ENCODE measurements at regions not wholly inside any gene's neighbourhood (a gene's known extent, or its start where the extent isn't known, plus 50 kb on each side); places are given as distances from the start of the nearest gene placed in this dataset.
"Not testable (repeated sequence)": the region's sequence is repeated elsewhere in the genome, so short reads cannot be mapped to it uniquely, and the experiment has no call there.

DNA sequence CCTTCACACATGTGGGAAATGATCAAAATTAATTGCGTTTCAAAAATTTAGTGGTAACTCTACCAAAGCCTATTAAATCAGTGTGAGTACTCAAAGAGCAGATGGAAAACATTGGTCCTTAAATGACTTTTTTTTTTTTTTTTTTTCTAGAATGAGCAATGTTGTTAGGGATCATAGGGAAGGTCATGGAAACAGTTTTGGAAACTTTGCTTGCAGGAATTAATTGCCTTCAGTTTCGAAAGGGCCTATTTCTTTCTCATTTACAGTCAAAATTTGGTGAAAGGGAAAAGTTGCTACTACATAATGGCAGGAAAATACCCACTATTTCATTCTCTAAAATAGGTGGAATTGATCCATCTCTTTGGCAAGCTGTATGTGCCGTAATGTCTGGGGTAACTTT is 160.9 kb downstream of the RTL9 start:
- no peak for DNase-seq

DNA sequence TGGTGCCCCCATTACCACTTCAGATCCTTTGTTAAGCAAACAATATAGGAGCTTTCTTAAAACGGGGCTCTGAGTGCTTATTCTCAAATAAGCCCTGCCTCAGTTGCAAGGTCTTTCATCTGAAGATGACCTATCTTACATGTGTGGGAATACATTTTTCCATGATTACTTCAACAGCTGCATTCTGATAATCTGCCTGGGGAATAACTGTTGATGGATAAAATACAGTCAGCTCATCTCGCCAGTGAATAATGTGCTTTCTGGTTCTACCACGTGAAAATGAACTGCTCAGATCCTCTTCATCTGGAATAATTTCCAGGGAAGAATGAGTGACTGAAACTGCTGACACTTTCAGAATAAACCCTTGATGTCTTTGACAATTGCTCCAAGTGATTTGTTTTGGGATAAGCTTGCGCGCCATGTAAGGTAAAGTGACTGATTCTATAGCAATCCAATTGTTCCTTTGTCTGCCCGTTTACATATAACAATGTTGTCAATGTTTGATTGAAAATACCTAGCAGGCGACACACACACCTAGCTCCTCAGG is 161.3 kb downstream of the RTL9 start:
- no peak for DNase-seq

DNA sequence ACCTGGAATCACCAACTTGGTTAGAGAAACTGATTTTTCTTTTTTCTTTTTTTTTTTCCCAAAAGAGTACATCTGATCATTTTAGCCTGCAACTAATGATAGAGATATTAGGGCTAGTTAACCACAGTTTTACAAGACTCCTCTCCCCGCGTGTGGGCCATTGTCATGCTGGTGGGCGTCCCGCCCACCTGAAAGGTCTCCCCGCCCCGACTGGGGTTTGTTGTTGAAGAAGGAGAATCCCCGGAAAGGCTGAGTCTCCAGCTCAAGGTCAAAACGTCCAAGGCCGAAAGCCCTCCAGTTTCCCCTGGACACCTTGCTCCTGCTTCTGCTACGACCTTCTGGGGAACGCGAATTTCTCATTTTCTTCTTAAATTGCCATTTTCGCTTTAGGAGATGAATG is 162.0 kb downstream of the RTL9 start:
- DNase-seq, result not testable (repeated sequence)

DNA sequence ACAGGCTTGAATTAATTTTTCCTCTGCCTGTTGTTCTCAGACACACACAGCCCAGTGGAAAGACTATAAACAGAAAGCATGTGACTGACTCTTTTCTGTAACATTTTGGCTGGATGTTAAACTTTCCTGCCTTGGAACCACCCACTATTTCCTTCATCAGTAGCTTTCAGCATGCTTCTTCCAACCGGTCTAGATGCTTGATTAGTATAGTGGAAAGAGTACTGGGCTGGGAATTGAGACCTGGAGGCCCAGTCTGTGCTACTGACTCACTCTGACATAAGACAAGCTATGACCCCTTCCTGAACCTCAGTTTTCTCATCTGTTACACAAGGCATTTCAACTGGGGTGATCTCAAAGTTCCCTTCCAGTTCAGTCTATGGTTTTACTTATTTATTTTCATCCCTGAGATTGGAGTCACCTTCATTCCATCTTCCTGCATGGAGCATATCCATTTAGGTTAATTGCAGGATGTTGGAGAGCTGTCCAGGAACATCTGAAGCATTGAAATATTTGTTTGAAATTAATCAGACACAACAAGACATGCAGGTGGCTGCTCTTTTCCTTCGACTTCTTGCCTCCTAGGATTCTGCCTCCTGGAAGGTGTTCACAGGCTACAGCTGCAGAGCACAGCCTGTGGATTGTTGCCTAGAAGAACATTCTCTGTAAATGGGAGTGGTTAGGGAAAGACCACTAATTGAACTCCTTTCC is 173.4 kb downstream of the RTL9 start:
- no peak for DNase-seq

DNA sequence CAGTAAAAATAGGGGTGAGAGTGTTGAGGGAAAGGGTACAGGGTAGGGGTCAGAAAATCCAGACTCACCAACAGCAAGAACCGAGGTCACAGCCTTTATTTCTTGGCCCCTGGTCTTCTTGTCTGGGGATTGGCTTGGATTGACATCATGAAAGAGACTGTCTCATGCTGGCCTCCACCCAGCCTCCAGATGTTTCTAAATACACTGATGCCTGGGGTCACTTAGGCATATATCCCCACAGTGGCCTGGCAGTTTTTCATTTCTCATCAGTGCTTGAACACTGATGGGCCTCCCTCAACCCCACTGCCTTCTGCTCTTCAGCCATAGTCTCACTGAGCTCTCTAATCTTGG is 173.9 kb downstream of the RTL9 start:
- no peak for DNase-seq

DNA sequence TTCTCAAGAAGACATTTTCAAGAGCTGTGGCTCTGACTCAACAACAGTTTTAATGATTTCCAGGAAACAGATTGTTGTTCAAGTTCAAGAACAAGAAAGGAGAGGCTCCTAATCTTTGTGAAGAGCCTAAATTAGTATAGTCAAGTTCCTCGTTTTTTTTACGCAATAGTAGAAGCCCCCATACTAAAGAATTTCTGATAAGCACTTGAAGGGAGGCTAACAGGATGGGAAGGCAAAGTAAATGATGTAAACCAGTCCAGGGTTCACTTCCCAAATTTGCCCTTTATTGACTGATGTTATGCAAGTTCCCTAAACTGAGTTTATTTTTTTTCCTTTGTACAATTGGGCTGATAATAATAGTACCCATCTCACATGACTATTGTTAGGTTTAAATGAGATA is 178.2 kb downstream of the RTL9 start:
- DNase-seq, result no peak

DNA sequence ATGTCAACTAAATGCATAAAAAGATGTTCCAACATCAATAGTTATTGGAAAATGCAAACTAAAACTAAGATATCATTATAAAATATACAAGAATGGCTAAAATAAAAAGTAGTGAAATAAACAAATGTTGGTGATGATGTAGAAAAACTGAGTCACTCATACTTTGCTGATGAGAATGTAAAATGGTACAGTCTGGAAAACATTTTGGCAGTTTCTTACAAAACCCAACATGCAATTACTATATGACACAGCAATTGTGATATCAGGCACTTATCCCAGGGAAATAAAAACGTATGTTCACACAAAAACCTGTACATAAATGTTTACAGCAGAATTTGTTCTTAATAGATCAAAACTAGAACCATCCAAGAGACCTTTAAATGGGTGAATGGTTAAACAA is 182.6 kb downstream of the RTL9 start:
- no peak for DNase-seq

DNA sequence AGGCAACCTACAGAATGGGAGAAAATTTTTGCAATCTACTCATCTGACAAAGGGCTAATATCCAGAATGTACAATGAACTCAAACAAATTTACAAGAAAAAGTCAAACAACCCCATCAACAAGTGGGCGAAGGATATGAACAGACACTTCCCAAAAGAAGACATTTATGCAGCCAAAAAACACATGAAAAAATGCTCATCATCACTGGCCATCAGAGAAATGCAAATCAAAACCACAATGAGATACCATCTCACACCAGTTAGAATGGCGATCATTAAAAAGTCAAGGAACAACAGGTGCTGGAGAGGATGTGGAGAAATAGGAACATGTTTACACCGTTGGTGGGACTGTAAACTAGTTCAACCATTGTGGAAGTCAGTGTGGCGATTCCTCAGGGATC is 192.2 kb downstream of the RTL9 start:
- DNase-seq, result not testable (repeated sequence)

DNA sequence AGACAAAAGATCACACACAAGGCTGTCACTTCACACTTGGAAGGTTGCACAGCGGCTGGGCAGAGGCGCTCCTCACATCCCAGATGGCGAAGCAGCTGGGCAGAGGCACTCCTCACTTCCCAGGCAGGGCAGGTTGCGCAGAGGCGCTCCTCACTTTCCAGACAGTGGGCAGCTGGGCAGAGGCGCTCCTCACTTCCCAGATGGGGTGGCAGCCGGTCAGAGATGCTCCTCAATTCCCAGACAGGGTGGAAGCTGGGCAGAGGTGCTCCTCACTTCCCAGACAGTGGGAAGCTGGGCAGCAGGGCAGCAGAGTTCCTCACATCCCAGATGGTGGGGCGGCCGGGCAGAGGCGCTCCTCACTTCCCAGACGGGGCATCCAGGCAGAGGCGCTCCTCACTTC is 199.2 kb downstream of the RTL9 start:
- DNase-seq, result no peak

DNA sequence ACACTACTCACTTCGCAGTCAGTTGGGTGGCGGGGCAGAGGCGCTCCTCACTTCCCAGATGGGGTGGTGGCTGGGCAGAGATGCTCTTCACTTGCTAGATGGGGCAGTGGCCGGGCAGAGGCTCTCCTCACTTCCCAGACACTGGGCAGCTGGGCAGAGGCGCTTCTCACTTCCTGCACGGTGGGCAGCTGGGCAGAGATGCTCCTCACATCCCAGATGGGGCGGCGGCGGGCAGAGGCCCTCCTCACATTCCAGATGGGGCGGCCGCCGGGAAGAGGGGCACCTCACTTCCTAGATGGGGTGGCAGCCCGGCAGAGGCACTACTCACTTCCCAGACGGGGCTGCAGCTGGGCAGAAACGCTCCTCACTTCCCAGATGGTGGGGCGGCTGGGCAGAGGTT is 199.8 kb downstream of the RTL9 start:
- no peak for DNase-seq

DNA sequence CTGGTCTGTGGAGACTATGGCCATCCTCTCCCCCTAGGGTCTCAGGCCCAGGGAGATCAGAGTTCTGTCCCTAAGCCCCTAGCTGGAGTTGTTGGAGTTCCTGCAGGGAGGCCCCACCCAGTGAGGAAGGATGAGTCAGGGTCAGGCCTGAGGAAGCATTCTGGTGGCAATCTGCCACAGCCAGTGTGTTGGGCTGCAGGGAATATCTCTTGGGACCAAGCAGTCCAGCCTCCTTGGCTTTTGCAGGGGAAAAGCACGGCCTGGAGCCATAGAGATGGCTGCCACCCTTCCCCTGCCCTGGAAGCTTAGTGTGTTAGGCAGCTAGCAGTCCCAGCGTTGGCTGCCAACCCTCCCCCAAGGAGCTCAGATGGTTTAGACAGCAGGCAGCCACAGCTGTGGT is 202.4 kb downstream of the RTL9 start:
- DNase-seq, result no peak

DNA sequence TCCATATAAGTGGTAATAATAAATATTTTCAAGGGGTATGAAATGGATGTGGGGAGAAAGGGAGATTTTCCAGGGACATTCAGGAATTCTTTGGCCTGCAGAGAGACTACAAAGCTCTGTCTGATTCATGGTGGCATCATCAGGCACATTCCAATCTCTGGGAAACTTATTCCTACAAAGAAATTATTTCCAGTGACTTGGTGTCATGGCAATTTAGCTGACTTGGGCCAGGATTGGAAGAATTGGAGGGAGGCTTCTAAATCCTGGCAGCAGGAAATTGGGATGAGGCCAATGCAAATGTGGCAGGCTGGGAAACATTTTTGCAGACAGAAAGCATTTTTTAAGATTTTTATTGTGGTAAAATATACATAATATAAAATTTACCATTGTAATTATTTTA is 204.6 kb downstream of the RTL9 start:
- no peak for DNase-seq

DNA sequence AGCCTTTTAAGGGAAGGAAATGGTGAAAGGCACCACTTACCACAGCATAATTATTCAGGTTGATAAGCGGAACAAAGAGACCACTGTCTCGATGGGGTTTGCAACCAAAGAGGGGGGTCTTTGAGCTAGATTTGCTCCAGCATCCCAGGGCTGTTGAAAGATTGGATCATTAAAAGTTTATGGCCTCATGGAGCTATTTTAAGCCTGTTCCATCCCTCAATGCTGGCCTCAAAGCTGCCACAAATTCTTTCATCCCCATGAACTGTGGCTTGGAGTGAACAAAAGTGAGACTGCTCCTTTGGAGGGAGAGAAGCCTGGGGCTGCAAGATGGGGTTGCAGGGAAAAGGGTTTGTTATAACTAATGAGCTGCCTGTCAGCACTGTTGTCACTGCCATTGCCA is 209.8 kb downstream of the RTL9 start:
- no peak for DNase-seq

DNA sequence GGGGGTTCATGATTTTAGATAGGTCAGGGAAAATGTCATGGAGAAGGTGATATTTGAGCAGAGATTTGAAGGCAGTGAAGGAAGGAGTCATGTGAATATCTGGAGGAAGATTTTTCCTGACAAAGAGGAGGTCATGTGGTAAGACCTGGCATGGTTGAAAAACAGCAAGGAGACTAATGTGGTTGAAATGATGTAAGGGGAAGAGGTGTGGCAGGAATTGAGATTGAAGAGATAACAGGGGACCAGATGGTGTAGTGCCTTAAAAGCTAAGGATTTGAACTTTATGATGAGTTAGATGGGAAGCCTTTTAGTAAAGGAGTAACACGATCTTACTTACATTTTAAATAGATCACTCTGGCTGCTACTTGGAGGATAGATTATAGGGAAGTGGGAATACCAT is 210.9 kb downstream of the RTL9 start:
- DNase-seq, result no peak

DNA sequence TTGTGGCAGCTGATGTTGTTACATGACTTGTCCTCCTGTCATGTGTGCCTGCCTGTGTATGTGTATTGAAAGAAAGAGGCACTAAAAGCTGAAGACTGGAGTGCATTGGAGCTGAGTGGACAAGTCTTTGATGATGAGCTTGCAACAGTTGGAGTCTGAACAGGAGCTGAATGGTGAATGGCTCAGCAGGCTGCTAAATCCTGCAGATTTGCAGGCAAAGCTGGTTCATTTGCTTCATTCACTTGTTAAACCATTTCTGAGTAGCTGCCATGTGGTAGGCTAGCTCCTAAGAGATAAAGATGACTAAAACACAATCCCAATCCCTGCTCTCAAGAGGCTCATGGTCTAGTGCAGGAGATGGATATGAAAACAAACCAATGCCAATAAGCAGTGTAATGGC is 217.3 kb downstream of the CHRDL1 start:
- no peak for DNase-seq

DNA sequence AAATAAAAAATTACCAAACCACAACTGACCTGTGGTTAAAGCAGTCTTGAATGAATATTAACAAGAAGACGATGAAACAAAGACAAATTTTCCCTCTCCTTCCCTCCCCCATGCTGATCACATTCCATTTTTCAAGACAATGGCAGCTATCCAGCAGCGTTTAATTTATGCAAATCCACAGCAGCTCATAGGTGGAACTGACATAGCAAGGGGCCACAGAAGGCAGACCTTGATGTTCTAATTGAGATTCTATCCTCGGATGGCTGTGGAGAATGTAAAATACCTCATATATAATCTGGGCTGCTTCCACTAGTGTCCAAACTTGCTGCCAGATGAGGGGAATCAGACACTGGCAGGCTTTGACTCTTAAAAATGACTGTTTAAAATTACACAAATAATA is 211.5 kb downstream of the CHRDL1 start:
- DNase-seq, result peak in 1 of 2 experiments; percentile 5

DNA sequence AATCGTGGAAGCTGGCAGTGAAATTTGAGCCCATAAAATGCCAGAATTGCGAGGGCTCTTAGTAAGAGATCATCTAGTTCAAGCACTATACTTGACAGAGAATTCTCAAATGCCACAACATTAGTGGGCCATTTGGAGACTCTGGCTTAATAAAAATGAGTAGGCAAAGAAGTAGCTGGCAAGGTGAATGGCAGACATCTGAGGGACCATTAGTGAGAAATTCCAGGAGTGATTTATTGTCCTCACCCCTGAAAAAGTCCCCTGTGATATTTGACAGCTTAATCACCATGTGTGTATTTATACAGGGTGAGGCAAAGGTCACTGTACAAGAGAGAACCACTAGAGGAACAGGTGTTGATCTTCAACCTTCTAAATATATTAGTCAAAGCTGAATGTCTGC is 207.5 kb downstream of the CHRDL1 start:
- DNase-seq, result peak; percentile 59 to 62

DNA sequence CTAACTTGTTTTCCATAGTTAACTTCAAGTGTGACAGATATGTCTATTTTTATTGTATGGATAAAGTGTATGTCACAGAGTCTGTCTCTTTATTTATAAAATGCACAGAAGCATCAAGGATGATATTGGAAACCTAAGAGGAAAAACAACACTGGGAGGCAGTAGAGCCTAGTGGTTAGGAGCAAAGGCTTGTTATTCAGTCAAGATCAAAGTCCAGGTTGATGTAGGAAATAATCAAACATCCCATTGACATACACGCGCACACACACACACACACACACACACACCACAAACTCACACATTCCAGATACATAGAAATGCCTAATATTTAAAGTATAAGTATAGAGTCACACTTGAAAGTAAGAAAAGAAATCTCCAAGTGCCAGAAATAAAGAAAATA is 206.8 kb downstream of the CHRDL1 start:
- DNase-seq, result peak; percentile 18 to 48

DNA sequence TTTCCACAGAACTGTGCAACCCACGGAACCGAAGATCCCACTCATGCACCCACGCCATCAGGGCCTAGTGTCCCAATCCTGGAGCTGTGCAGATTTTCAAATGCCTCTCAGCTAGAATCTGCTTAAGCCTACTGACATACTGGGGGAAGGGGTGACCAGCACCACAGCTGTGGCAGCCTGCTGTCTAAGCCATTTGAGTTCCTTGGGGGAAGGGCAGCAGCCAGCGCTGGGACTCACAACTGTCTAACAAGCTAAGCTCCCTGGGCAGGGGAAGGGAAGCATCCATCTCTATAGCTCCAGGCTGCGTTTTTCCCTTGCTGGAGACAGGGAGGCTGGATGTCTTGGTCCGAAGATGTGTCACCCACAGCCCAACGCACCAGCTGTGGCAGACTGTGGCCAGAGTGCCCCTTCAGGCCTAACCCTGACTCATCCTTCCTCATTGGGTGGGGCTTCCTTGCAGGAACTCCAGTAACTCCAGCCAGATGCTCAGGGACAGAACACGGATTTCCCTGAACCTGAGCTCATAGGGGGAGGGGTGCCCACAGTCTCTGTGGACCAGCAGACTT is 194.8 kb downstream of the CHRDL1 start:
- no peak for DNase-seq

DNA sequence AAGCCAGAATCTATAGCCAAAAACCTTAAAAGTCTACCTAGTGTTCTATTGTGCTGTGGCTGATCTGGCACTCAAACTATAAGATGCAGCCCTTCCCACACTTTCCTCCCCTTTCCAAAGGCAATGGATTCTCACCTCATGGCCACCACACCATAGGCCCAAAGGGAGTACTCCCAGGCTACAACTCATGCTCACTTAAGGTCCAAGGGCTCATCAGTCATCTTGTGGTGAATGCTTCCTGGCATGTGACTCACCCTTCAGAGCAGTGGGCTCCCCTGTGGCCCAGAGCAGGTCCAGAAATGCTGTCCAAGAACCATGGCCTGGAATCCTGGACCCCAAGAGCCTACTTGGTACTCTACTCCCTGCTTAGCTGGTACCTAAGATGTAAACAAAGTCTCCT is 181.0 kb downstream of the CHRDL1 start:
- no peak for DNase-seq

Data from NCI-H526 (cell line).